Mesenchymal stem cell (in vitro differentiated cells and primary cell): ENCODE measurements at regions not wholly inside any gene's neighbourhood (a gene's known extent, or its start where the extent isn't known, plus 50 kb on each side); places are given as distances from the start of the nearest gene placed in this dataset.

Experiments used
- DNase-seq: peaks from one replicate; pipeline ENCODE4 v3.0.0-alpha.2; 2013
- H2AFZ ChIP-seq: one replicate; pipeline ENCODE4 v1.6.1; 2013; ENCODE audit warnings: low read depth, mild to moderate bottlenecking, control low read depth, inconsistent platforms, low read length, moderate library complexity
- H2AK5ac ChIP-seq: 2 replicates; pipeline ENCODE4 v1.6.1; 2013; ENCODE audit warnings: low read length, moderate library complexity, mild to moderate bottlenecking, inconsistent platforms; ENCODE audit not compliant: severe bottlenecking
- H2BK120ac ChIP-seq: one replicate; pipeline ENCODE4 v1.6.1; 2013; ENCODE audit warnings: low read depth, mild to moderate bottlenecking, inconsistent platforms, low read length, moderate library complexity
- H2BK12ac ChIP-seq, 2 experiments: one replicate each; pipeline ENCODE4 v1.6.1; 2013; ENCODE audit warnings: inconsistent platforms in 2 of 2, low read length in 2 of 2, mild to moderate bottlenecking in 2 of 2, moderate library complexity in 2 of 2, control low read depth in 1 of 2
- H2BK15ac ChIP-seq: one replicate; pipeline ENCODE4 v1.6.1; 2013; ENCODE audit warnings: mild to moderate bottlenecking, low read depth, inconsistent platforms; ENCODE audit not compliant: poor library complexity, severe bottlenecking
- H2BK5ac ChIP-seq: 2 replicates; pipeline ENCODE4 v1.6.1; 2013; ENCODE audit warnings: low read depth, mild to moderate bottlenecking, low read length, control low read depth, inconsistent platforms; ENCODE audit not compliant: poor library complexity, severe bottlenecking
- H3K14ac ChIP-seq, 2 experiments: one replicate each; pipeline ENCODE4 v1.6.1; 2013; ENCODE audit warnings: inconsistent platforms in 2 of 2, low read length in 2 of 2, control low read depth in 1 of 2, mild to moderate bottlenecking in 1 of 2, moderate library complexity in 1 of 2
- H3K18ac ChIP-seq, 2 experiments: one replicate each; pipeline ENCODE4 v1.6.1; 2013; ENCODE audit warnings: inconsistent platforms in 2 of 2, low read length in 2 of 2, control low read depth in 1 of 2, low read depth in 1 of 2, mild to moderate bottlenecking in 1 of 2
- H3K23ac ChIP-seq, 2 experiments: one replicate each; pipeline ENCODE4 v1.6.1; 2013; ENCODE audit warnings: inconsistent platforms in 2 of 2, low read length in 2 of 2, mild to moderate bottlenecking in 2 of 2, moderate library complexity in 2 of 2, control low read depth in 1 of 2
- H3K27ac ChIP-seq: 2 replicates; pipeline ENCODE4 v1.5.1; 2013; ENCODE audit warnings: mild to moderate bottlenecking, moderate library complexity, low read length, control low read depth, inconsistent platforms; ENCODE audit not compliant: poor library complexity, severe bottlenecking
- H3K27me3 ChIP-seq, 2 experiments: 2 replicates each; pipeline versions ENCODE4 v1.6.1 to v1.7.0; 2013; ENCODE audit warnings: low read length in 2 of 2, mild to moderate bottlenecking in 2 of 2, moderate library complexity in 2 of 2, control low read depth in 1 of 2, inconsistent platforms in 1 of 2; ENCODE audit not compliant: control insufficient read depth in 1 of 2, insufficient read depth in 1 of 2
- H3K36me3 ChIP-seq, 2 experiments: 2 replicates each; pipeline versions ENCODE4 v1.6.1 to v1.7.0; 2013; ENCODE audit warnings: low read length in 2 of 2, control low read depth in 1 of 2, inconsistent platforms in 1 of 2, low read depth in 1 of 2, mild to moderate bottlenecking in 1 of 2; ENCODE audit not compliant: insufficient read depth in 2 of 2, control insufficient read depth in 1 of 2
- H3K4ac ChIP-seq, 2 experiments: one replicate each; pipeline ENCODE4 v1.6.1; 2013; ENCODE audit warnings: inconsistent platforms in 2 of 2, low read length in 2 of 2, mild to moderate bottlenecking in 2 of 2, moderate library complexity in 2 of 2, control low read depth in 1 of 2, low read depth in 1 of 2
- H3K4me1 ChIP-seq: 2 replicates; pipeline ENCODE4 v1.6.1; 2013; ENCODE audit warnings: low read depth, low read length, control low read depth; ENCODE audit not compliant: control insufficient read depth, insufficient read depth
- H3K4me2 ChIP-seq: 2 replicates; pipeline ENCODE4 v1.6.1; 2013; ENCODE audit warnings: low read length, mild to moderate bottlenecking, inconsistent platforms; ENCODE audit not compliant: poor library complexity, severe bottlenecking
- H3K4me3 ChIP-seq, 2 experiments: 2 replicates each; pipeline versions ENCODE4 v1.5.1 to v1.7.0; 2013; ENCODE audit warnings: low read length in 2 of 2, mild to moderate bottlenecking in 2 of 2, control low read depth in 1 of 2, low read depth in 1 of 2; ENCODE audit not compliant: insufficient read depth in 1 of 2
- H3K79me1 ChIP-seq: replicated peaks from 2 replicates; pipeline ENCODE4 v1.6.1; 2013; ENCODE audit warnings: mild to moderate bottlenecking, control low read depth, low read length, inconsistent platforms; ENCODE audit not compliant: poor library complexity, severe bottlenecking
- H3K9ac ChIP-seq: 2 replicates; pipeline ENCODE4 v1.7.0; 2013; ENCODE audit warnings: mild to moderate bottlenecking, low read length, moderate library complexity
- H3K9me3 ChIP-seq: 2 replicates; pipeline ENCODE4 v1.7.0; 2013; ENCODE audit warnings: mild to moderate bottlenecking, low read length; ENCODE audit not compliant: control insufficient read depth
- H4K8ac ChIP-seq: one replicate; pipeline ENCODE4 v1.6.1; 2013; ENCODE audit warnings: inconsistent platforms, mild to moderate bottlenecking, low read length, moderate library complexity
- H4K91ac ChIP-seq: one replicate; pipeline ENCODE4 v1.6.1; 2013; ENCODE audit warnings: mild to moderate bottlenecking, low read length, inconsistent platforms
- WGBS: methylation state at CpG from one replicate; pipeline ENCODE4 v1.1.7; 2013; ENCODE audit warnings: mixed read lengths; 5-methylcytosine and 5-hydroxymethylcytosine counted together

DNA sequence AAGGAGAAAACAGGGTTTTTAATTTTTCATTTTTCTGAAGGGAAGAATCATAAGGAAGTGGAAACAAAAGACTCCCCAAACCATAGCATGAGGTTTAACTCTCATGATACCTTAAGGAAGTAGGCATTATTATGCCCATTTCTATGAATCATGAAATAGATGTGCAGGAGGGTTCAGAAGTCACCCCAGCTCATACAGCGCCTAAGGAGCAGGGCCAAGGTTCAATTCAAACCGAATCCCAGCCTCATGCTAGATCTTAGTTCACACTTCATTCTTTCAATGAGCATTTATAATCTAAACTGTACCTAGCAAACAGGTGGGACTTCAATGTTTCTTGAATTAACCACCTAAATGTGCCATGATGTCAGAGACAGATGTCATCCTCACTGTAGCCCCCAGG, 111.9 kb upstream of the SLC25A33 start:
- no peak overlapping the region for H2AK5ac ChIP-seq
- H3K4me2 ChIP-seq = no peak overlapping the region
- no peak overlapping the region for H3K4ac ChIP-seq
- WGBS = 91% methylated on average over 2 of the region's 2 CpGs
- H3K23ac ChIP-seq = no peak overlapping the region
- H3K4me1 ChIP-seq = peaks cover 3% of the 10 kb centered on the region
- H2BK12ac ChIP-seq = no peak overlapping the region
- H2AFZ ChIP-seq = no peak overlapping the region
- peaks cover 0 to 20% of the 10 kb centered on the region in 2 experiments for H3K27me3 ChIP-seq
- no peak overlapping the region for H3K18ac ChIP-seq
- H3K9me3 ChIP-seq = no peaks in the 10 kb centered on the region
- no peak overlapping the region for H4K8ac ChIP-seq
- no peak overlapping the region for H3K9ac ChIP-seq
- no peaks in the 10 kb centered on the region for H3K36me3 ChIP-seq
- H4K91ac ChIP-seq = no peak overlapping the region
- H3K4me3 ChIP-seq = no peak overlapping the region
- DNase-seq = no peak
- no peak overlapping the region for H2BK5ac ChIP-seq
- H2BK120ac ChIP-seq = no peak overlapping the region
- H3K27ac ChIP-seq = no peak overlapping the region
- no peak overlapping the region for H3K14ac ChIP-seq
- no peaks in the 10 kb centered on the region for H3K79me1 ChIP-seq
- no peak overlapping the region for H2BK15ac ChIP-seq

DNA sequence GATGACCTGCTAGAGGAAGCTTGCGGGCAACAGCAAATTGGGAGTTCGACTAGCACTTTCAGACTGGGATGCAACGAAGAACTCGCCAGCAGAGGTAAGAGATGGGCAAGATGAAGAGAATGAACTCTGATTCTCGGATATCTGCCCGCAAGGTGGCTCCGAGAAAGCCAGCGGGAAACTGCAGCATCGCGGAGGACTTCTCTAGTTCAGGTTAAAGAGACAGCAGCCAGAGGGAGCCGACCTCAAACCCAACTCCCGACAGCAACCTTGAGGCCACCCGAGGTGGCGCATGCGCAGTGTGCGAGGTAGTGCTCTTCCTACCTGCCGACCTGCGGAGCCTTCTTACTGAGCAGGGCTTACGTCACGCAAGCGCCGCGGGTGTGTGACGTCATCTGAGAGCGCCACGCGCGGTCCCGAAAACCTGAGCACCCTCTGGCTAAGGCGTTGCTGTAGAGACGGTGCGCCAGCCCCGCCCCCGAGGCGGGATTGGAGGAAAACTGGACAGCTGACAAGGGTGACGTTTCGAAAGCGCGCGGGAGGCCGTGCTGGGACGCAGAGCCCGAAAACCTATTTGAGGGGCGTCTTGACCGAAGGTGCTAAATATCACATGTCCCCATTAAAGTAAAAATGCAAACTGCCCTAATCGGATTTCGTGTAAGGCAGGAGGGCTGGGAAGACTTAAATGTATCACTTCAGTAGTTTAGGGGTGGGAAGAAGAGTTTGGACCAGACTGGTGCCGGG, 110.5 kb upstream of the SLC25A33 start:
- peak overlapping the region; percentile 63 for H3K27ac ChIP-seq
- H3K79me1 ChIP-seq = no peaks in the 10 kb centered on the region
- WGBS = 4% methylated on average over 43 of the region's 48 CpGs

DNA sequence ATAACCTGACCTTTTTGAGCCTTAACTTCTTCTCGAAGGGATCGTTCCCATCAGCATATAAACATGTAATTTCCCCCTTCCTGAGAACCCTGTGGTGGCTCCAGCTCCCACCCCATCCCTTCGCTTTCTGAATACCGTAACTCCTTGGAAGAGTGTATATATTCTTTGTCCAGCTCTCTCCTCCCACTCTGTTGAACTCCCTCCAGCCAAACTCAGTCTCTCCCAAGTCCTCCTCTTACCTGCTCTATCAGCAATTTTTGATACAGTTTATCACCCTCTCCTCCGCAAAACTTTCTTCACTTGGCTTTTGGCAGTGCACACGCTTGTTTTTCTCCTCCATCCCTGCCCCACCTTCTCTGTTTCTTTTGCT, 109.9 kb upstream of the SLC25A33 start:
- peak overlapping the region; percentile 1 for H3K27ac ChIP-seq
- H3K23ac ChIP-seq = peak overlapping the region in 1 of 2 experiments; percentile 9
- no peaks in the 10 kb centered on the region for H3K36me3 ChIP-seq
- no peak overlapping the region for H2BK12ac ChIP-seq
- no peak for DNase-seq
- H3K4me3 ChIP-seq = peak overlapping the region in 1 of 2 experiments; percentile 92
- no peak overlapping the region for H2BK120ac ChIP-seq
- peak overlapping the region; percentile 50 for H2AK5ac ChIP-seq
- H2AFZ ChIP-seq = peak overlapping the region; percentile 54
- H3K14ac ChIP-seq = no peak overlapping the region
- peaks cover 0 to 7% of the 10 kb centered on the region in 2 experiments for H3K27me3 ChIP-seq
- H3K9me3 ChIP-seq = no peaks in the 10 kb centered on the region
- H3K4me2 ChIP-seq = peak overlapping the region; percentile 87
- H4K91ac ChIP-seq = no peak overlapping the region
- no peaks in the 10 kb centered on the region for H3K79me1 ChIP-seq
- 56% methylated on average over 6 of the region's 6 CpGs for WGBS
- peak overlapping the region; percentile 91 for H3K9ac ChIP-seq
- H4K8ac ChIP-seq = peak overlapping the region; percentile 70
- H2BK15ac ChIP-seq = no peak overlapping the region
- H3K4me1 ChIP-seq = peaks cover 3% of the 10 kb centered on the region
- H2BK5ac ChIP-seq = no peak overlapping the region
- H3K4ac ChIP-seq = peak overlapping the region in 1 of 2 experiments; percentile 37
- H3K18ac ChIP-seq = no peak overlapping the region

More for the DNA sequence above, 110.5 kb upstream of the SLC25A33 start:
- Histone ChIP-seq H3K4me1 (peaks cover 3% of the 10 kb centered on the region), H3K14ac (no peak overlapping the region), H4K8ac (peak overlapping the region; percentile 86), H4K91ac (peak overlapping the region; percentile 9), H2BK15ac (no peak overlapping the region), H2AK5ac (no peak overlapping the region), H3K4ac (peak overlapping the region in 1 of 2 experiments; percentile 87), H2BK5ac (no peak overlapping the region), H2BK120ac (no peak overlapping the region), H3K4me2 (peak overlapping the region; percentile 87), H2AFZ (peak overlapping the region; percentile 70), H3K4me3 (peak overlapping the region; percentile 45 to 92), H3K36me3 (no peaks in the 10 kb centered on the region), H3K23ac (peak overlapping the region in 1 of 2 experiments; percentile 9), H3K9me3 (no peaks in the 10 kb centered on the region), H3K27me3 (peaks cover 0 to 7% of the 10 kb centered on the region in 2 experiments), H2BK12ac (no peak overlapping the region), H3K9ac (peak overlapping the region; percentile 91), H3K18ac (peak overlapping the region in 1 of 2 experiments; percentile 67)
- DNase-seq = peak; percentile 98

DNA sequence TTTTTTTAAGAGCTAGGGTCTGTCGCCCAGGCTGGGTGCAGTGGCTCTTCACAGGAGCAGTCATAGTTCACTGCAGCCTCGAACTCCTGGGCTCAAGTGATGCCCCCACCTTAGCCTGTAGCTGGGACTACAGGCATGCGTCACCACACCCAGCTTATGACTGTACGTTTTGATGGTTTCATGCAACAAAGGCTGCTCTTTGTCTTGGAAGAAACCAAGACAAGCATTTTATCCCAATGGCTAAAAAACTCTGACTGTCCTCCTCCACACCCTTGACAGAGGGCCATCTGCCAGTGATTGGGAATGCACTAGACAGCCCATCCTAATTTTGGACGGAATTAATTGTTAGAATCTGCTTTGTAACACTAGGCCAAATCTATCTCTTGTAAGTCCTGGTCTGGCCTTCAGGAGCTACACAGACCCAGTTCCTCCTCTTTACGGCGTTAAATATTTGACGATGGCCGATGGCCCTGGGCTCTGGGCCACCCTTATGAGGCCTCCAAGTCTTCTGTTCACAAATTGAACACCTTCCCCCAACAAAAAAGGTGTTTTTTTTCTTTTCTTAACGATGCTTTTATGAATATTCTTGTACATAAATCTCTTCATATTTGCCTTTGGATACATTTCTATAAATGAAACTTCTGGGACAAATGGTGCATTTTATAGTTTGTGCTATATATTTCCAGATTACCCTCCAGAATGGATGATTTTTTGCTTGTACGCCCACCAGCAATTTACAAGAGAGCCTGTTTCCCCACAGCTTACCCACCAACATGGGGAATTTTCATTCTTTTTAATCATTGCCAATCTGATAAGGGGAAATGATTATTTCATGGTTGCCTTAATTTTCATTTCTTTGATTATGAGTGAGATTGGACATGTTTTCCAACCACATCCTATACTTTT, 104.8 kb upstream of the SLC25A33 start:
- Histone ChIP-seq H2BK12ac (no peak overlapping the region), H3K4ac (no peak overlapping the region), H3K18ac (no peak overlapping the region), H2AK5ac (no peak overlapping the region), H3K14ac (no peak overlapping the region), H2BK5ac (no peak overlapping the region), H2BK120ac (no peak overlapping the region), H4K8ac (no peak overlapping the region), H3K4me1 (peaks cover 17% of the 10 kb centered on the region), H3K9me3 (no peaks in the 10 kb centered on the region), H3K36me3 (no peaks in the 10 kb centered on the region), H4K91ac (no peak overlapping the region), H3K27me3 (no peaks in the 10 kb centered on the region), H3K4me3 (no peak overlapping the region), H3K23ac (no peak overlapping the region), H3K27ac (no peak overlapping the region), H2AFZ (no peak overlapping the region), H2BK15ac (no peak overlapping the region), H3K9ac (peak overlapping the region; percentile 14), H3K4me2 (no peak overlapping the region), H3K79me1 (no peaks in the 10 kb centered on the region)
- DNase-seq = no peak
- WGBS = 87% methylated on average over 9 of the region's 11 CpGs
